HG02973 (cell line): ENCODE measurements at regions not wholly inside any gene's neighbourhood (a gene's known extent, or its start where the extent isn't known, plus 50 kb on each side); places are given as distances from the start of the nearest gene placed in this dataset.
"Not testable (repeated sequence)": the region's sequence is repeated elsewhere in the genome, so short reads cannot be mapped to it uniquely, and the experiment has no call there.

ENCODE experiments used
- ATAC-seq: cut with Tn5 transposase; IDR thresholded peaks from one replicate; pipeline ENCODE4 v1.9.1; 2021; ENCODE audit warnings: moderate library complexity; ENCODE audit not compliant: unreplicated experiment

- ATAC-seq: no peak
Observed at GRCh38 chr7:119665796-119666195, 607.2 kb upstream of the KCND2 start.

DNA sequence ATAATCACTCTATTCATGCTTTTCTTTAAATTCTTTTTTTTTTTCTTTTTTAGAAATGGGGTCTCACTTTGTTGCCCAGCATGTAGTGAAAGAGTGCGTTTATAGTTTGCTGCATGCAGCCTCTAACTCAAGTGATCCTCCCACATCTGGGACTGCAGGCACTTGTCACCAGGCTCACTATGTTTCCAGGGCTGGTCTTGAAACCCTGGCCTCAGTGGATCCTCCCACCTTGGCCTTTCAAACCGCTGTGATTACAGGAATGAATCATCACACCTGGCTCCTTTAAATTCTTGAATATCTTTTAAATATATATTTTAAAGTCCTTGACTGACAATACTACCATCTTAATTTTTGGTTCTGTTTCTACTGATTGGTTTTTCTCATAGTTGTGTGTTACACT lies 591.6 kb upstream of the KCND2 start:
- ATAC-seq: no peak

DNA sequence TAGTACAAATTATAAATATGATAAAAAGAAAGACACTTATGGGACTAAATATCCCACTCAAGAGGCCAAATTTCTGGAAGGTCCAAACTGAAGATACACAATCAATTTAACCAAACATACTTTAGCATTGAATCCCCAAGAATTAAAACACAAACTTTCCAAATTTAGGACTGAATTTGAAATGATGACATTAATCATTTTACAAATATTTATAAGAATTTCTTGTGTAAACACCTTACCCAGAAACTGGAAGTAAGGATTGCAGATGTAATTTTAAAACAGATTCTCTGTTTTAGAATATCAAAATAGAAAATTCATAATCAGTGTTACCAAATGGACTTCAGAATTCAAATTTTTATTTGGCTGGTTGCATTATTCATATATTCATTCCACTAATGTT lies 588.2 kb upstream of the KCND2 start:
- no peak for ATAC-seq

- no peak for ATAC-seq
Observed at GRCh38 chr7:119685906-119686305, 587.1 kb upstream of the KCND2 start.

GRCh38 chr7:119688831-119689230 lies 584.1 kb upstream of the KCND2 start:
- ATAC-seq: no peak

DNA sequence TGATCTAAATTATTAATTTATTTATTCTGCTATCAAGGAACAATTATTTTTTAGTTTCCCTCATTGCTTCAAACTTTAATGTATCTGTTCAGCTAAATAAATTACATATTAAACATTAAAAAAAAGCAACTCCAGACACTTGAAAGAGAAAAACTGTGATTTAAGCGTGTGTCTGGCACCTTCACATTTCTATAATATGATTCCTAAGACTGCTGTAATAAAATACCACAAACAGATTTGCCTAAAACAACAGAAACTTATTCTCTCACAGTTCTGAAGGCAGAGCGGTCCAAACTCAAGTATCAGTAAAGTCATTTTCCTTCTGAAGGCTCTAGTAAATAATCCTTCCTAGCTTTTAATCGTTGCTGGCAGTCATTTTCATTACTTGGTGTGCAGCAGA lies 580.4 kb upstream of the KCND2 start:
- ATAC-seq: no peak

DNA sequence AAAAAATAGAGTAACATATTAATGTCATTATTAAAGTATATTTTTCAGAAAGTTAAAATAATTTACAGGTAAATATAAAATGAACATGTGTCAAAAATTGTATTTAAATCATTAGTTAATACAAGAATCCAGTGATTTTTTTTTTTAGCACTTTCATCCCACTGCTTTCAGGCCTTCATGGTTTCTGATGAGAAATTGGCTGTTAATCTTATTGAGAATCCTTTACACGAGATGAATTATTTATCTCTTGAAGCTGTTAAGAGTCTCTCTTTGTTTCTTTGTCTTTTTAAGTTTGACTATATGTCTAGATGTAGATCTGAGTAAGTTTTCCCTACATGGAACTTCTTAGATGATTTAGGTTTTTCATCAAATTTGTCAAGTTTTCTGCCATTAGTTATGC lies 578.5 kb upstream of the KCND2 start:
- no peak for ATAC-seq

- no peak for ATAC-seq
Observed at GRCh38 chr7:119696336-119696735, 576.6 kb upstream of the KCND2 start.

- no peak for ATAC-seq
Observed at GRCh38 chr7:119703895-119704294, 569.1 kb upstream of the KCND2 start.

DNA sequence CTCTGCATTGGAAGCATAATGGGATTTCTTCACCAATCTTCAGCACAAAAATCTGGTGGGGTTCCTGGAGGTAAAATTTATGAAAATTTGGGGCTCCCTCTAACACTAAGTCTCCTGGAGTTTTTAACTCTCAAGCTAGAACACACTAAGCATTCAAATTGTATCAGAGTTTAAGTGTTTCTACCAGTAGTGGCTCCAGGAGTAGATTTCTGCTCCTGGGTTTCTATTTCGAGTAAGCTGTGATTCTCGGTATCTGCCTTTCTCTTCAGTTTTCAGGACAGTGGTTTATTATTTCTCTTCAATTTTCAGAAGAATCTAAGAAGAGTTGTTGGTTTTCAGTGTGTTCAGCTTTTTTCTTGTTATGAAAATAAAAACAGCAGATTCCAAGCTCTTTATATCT lies 566.4 kb upstream of the KCND2 start:
- no peak for ATAC-seq

DNA sequence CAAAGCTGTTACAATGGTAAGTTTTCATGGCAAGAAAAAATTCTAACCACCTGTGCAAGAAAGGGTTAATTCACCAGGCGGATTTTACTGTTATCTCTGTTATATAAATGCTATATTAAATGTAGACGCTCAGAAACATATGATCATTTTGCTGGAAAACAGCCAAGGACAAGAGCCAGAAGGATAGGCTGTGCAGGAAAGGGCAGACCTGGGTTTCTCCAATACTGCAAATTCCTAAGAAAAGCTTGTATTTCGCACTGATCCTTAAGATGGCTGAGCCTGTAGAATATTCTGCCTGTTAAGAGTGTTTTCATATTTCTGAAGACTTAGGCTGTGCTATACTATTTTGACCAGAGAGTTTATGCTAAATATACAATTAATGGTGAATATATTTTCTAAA lies 564.1 kb upstream of the KCND2 start:
- ATAC-seq: no peak

GRCh38 chr7:119711104-119711503 lies 561.9 kb upstream of the KCND2 start:
- ATAC-seq: peak; percentile 87

GRCh38 chr7:119712886-119713462 lies 560.0 kb upstream of the KCND2 start:
- ATAC-seq: no peak

- no peak for ATAC-seq
Observed at GRCh38 chr7:119713606-119714005, 559.4 kb upstream of the KCND2 start.

GRCh38 chr7:119720541-119720940 lies 552.4 kb upstream of the KCND2 start:
- ATAC-seq: no peak

- ATAC-seq: no peak
Observed at GRCh38 chr7:119724041-119724792, 548.8 kb upstream of the KCND2 start.

DNA sequence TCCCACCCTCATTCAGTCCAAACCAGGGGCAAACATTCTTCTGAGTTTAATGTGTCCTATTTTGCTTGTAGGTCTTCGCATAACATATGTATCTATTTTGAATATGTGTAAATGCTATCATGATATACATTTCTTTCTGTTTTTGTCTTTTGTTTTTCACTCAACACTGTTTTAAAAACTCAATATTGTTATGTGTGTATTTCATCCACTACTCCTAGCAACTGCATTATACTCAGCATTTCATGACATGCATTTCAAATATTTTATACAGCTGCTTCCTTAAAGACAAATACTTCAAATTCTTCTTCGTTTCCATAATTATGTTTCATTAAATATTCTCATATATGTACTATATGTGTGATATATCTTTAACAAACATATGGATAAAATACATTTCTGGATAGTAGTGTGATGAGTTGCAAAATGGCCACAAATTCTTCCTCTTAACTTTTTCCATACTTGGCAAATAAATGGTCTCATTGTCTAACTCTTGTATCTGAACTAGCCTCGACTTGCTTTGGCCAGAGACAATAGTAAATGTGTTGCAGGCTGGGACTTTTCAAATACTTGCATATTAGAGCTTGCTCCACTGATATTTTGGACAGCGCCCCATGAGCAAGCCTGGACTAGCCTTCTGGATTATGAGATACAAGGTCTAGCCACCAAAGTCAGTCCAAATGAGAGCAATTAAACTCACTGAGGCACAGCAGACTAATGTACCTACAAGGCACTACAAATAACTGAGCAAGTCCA lies 539.7 kb upstream of the KCND2 start:
- ATAC-seq: no peak

GRCh38 chr7:119737390-119737789 lies 535.6 kb upstream of the KCND2 start:
- no peak for ATAC-seq

DNA sequence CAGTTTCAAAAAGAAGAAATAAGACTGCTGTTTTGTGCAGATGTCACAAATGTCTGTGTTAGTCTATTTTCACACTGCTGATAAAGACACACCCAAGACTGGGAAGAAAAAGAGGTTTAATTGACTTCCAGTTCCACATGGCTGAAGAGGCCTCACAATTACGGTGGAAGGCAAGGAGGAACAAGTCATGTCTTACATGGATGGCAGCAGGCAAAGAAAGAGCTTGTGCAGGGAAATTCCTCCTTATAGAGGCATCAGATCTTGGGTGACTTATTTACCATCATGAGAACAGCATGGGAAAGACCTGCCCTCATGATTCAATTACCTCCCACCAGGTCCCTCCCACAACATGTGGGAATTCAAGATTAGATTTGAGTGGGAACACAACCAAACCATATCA lies 527.7 kb upstream of the KCND2 start:
- not testable (repeated sequence) for ATAC-seq

GRCh38 chr7:119748251-119748860 lies 524.6 kb upstream of the KCND2 start:
- no peak for ATAC-seq

GRCh38 chr7:119748991-119749390 lies 524.0 kb upstream of the KCND2 start:
- ATAC-seq: no peak

DNA sequence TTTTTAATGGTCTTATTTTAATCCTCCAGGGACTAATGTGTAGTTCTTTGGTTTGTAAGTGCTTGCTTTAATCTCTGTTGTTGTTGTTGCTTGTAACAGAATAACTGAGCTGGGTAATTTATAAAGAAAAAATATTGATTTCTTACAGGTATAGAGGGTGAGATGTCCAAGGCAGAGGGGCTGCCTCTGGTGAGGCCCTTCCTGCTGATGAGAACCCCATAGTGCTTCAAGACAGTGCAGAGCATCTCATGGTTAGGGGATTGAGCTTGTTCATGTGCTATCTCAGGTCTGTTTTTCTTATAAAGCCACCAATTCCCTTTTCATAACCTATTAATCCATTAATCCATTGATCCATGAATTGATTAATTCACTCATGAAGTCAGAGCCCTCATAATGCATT lies 516.3 kb upstream of the KCND2 start:
- ATAC-seq: no peak
